Skeletal muscle cell (primary cell): ENCODE measurements at regions not wholly inside any gene's neighbourhood (a gene's known extent, or its start where the extent isn't known, plus 50 kb on each side); places are given as distances from the start of the nearest gene placed in this dataset.

Experiments used
- DNase-seq: peaks from one replicate; pipeline ENCODE4 v3.0.0-alpha.2; 2010; ENCODE audit warnings: low read depth
- H3K4me3 ChIP-seq: 2 replicates; pipeline ENCODE4 v1.5.1; 2011; ENCODE audit warnings: low read depth, mild to moderate bottlenecking, control low read depth, low read length, moderate library complexity

DNA sequence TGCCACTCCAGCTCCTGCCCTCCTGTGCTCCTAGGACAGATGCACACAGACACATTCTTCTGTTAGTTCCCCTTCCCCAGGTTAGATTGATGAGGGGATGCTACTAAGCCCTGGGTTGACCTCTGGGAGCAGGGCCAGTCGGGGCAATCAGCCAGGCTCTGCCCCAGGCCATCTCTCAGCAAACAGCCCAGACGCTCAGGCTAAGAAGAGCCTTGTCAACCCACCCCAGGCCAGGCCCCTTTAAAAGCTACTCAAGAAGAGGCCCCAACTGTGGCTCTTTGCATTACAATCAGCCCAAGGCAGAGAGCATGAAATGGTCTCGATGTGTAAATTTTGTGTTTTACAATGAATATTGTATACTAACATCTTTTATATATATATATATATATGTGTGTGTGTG, 107.4 kb downstream of the TFAP2A start:
- no peak for DNase-seq

DNA sequence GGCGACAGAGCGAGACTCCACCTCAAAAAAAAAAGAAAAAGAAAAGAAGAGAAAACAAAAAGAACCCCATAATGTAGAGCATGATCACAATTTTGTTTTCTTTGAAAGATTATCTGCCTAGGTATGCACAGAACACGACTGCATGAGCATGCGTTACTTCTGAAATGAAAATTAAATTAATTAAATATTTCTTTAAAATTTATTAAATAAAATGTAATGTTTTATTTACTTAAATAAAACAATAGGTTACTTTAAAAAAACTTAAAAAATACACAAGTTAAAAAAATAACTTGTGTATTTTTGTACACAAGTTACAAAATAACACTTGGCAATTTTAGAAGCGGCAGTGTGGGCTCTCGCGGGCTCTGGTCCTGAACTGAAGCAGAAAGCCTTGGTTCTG, 107.8 kb downstream of the TFAP2A start:
- H3K4me3 ChIP-seq, result no peak overlapping the region
- DNase-seq, result no peak

More for the DNA sequence above, 107.4 kb downstream of the TFAP2A start:
- H3K4me3 ChIP-seq, result no peak overlapping the region

DNA sequence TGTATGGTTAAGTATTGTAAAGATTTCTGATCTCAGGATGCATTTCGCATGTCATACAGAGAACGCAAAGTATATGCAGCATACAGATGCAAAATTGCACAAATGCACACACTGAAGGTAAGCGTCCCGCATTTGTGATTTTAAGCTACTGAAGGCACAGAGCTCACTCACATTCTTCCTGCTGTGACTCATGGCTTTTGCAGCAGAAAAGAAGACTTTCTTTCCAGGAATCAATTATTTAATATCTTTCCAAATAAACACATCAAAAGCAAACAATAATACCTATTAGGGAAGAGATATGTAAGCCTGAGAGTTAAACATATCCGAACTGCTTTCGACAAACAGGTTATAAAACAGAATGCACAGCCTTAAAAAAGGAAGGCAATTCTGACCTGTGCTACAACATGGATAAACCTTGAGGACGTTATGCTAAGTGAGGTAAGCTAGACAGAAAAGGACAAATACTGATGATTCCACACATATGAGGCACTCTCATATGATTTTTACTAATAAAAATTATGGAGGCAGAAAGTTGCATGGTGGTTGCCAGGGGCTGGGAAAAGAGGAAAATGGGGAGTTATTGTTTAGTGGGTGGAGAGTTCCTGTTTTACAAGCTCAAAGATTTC, 109.0 kb downstream of the TFAP2A start:
- no peak overlapping the region for H3K4me3 ChIP-seq
- no peak for DNase-seq

DNA sequence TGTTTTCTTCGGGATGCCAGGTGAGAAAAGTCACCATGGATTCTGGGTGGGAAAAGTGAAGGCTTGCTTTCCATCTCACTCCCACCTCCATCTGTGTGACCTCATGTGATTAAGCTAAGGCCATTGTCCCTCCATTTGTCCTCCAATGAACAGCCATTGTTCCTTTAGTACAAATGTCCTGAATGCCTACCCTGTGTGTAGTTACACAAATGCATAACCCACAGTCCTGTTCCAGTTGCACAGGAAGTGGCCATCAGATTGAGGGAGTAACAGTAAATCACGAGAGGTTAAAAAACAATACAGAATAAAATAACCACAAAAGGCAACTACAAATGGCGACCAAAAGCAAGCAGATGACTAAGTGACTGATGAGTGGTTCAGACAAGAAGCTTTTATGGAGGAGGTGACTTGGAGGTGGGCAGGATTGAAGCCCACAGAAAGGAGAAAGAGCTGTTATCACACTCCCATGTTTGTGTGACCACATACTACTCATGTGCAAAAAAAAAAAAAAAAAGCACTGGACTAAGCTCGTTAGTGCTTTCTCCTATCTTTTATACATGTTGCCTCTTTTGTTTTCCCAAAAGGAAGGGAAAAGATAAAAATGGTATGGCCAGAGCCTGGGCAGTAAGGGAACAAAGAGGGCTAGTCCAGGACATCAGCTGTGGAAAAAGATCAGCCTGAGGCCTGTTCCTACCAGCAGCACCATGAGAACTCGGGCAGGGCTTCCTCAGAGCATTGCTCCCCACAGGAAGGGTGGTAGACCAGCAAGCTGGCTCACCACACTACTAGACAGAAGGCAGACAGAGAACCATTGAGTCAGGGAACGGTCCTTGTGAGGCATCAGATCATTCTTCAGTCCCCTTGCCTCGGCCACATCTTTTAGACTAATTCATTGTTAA, 111.0 kb downstream of the TFAP2A start:
- no peak overlapping the region for H3K4me3 ChIP-seq

DNA sequence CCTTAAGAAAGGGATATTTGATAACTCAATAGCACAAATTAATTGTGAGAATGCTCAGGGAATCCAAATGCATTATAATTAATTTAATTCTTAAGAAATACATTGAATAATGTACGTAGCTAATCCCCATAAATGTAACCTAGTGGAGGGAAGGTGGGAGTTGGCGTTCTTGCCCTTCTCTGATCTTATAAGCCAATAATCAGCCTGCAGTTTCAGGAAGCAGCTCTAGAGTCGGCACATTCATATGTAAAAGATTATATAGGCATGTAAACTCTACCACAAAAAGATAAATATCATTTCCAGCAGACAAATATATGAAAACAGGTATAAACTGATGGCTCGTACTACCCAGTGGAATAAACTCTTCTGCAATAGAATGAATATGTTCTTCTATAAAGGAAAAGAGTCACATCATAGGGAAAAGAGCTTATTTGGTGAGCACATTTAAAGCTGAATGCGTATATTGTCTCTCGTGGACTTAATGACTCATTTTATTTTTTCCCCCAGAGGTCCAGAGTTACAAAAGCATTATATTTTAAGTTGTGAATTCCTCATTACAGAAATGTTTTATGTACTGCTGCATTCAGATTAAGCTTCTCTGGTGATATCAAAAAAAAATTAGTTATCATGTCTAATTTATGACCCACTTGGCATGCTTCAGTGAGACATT, 112.2 kb downstream of the TFAP2A start:
- no peak overlapping the region for H3K4me3 ChIP-seq
- DNase-seq, result no peak

More for the DNA sequence above, 111.0 kb downstream of the TFAP2A start:
- DNase-seq, result no peak

DNA sequence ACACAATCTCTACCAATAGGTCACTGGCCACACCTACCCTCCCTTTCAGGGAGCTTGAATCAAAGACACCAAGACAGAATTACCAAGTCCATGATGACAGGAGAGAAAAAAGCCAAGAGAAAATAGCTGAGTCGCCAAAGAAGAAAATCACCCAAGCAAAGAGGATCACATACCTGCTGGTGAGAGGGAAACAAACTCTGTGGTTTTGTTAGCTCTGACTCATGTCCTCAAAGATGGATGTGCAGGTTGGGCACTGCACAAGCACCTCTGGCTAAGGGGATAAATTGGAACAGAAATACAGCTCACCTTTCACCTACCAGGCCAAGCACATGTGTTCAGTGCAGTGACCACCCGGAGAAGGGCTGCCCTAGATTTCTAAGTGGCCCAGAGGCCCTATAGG, 114.8 kb downstream of the TFAP2A start:
- no peak for DNase-seq
- no peak overlapping the region for H3K4me3 ChIP-seq

DNA sequence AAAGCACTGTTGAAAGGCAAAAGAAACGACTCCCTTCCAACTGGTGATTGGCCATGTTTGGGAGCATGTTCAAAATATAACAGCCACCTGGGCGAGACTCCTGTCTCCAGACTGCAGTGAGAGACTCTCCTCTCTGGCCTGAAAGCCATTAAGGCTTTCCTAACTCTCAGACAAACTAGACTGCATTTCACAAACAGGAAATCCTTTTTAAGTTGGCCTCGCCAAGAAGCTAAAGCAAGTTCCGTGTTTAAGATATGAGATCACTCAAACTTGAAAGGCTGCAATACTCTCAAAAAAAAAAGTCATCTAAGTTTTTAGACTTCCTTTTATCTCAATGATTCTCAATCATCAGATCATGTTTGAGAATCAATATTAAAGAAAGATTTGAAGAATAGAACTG, 117.0 kb downstream of the TFAP2A start:
- no peak overlapping the region for H3K4me3 ChIP-seq
- no peak for DNase-seq

DNA sequence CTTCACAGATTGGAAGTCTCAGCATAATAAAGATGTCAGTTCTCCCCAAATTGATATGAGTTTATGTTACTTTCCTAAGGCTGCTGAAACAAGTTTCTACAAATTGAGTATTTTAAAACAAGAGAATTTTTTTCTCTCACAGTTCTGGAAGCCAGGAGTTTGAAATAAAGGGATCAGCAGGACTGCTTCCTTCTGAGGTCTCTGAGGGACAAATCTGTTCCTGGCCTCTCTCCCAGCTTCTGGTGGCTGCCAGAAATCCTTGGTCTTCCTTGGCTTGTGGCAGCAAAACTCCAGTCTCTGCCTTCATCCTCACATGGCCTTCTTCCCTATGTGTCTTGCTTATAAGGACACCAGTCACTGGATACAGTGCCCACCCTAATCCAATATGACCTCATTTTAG, 136.1 kb downstream of the TFAP2A start:
- no peak for DNase-seq
- no peak overlapping the region for H3K4me3 ChIP-seq

DNA sequence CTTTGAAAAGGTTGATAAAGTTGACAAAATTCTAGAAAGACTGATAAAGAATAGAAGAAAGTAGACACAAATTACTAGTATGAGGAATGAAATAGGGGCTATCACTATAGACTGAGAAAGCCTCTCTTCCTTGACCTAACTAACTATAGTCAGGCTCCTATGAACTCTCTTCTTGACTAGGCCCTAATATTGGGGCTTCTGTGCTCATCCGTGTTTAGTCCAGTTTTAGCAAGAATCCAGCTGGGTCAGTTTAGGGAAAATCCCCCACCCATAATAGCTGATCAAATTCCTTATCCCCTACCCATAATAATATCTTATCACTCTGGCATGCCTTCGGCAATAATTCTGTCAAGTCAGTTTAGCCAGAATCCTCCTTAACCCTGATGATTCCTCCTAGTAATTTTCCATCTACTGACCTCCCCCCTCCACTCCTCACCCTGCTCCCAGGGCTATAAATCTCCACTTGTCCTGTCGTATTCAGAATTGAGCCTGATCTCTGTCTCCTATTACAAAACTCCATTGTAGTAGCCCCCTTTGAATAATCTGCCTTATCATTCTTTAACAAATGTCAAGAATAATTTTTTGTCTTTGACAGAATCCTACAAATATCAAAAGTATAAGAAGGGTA, 138.1 kb downstream of the TFAP2A start:
- H3K4me3 ChIP-seq, result no peak overlapping the region
- DNase-seq, result no peak

DNA sequence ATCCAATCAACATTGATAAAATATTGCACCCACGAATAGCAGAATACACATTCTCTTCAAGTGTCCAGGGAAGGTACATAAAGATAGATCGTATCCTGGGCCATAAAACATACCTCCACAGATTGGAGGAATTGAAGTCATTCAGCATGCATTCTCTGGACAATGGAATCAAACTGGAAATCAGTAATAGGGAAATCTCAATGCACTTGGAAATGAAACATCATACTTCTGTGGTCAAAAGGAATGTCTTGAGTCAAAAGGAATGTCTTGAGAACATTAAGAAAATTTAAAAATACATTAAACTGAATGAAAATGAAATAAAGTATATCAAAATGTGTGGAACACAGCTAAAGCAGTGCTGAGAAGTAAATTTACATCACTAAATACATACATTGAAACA, 138.8 kb downstream of the TFAP2A start:
- no peak overlapping the region for H3K4me3 ChIP-seq
- DNase-seq, result no peak

DNA sequence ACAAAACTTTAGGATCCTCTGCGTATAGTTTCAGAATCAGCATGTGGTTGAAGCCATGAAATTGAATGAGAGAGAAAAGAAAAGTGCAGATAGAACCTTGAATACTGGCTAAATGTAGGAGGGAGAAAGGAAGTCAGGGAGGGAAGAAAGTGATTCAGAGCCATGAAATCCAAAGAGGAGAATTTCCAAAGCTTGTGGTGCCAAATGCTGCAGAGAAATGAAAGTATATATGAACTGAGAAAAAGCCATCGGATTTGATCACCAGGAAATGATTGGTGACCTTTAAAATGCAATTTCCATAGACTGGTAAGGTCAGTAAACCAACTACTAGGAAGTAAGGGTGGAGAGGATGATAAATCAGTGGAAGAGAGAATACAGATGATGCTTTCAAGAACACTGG, 142.3 kb downstream of the TFAP2A start:
- DNase-seq, result no peak
- H3K4me3 ChIP-seq, result no peak overlapping the region

DNA sequence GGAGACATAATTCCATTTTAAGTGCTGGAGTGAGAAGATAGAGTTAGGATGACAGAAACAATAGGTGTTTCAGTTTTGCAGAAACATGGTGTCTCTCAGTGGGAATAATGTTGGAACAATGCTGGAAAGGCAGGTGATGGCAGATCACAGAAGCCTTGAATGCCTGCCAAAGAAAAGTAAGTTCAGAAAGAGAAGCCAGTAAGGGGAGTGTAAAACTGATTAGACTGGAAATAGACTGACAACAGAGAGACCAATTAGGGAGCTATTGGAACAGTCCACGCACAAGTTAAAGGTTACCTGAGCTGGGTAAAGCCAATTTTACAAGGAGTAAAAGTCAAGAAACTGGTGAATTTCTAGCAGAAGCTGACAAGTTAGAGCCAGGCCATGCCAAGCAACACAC, 142.9 kb downstream of the TFAP2A start:
- no peak for DNase-seq
- H3K4me3 ChIP-seq, result no peak overlapping the region

DNA sequence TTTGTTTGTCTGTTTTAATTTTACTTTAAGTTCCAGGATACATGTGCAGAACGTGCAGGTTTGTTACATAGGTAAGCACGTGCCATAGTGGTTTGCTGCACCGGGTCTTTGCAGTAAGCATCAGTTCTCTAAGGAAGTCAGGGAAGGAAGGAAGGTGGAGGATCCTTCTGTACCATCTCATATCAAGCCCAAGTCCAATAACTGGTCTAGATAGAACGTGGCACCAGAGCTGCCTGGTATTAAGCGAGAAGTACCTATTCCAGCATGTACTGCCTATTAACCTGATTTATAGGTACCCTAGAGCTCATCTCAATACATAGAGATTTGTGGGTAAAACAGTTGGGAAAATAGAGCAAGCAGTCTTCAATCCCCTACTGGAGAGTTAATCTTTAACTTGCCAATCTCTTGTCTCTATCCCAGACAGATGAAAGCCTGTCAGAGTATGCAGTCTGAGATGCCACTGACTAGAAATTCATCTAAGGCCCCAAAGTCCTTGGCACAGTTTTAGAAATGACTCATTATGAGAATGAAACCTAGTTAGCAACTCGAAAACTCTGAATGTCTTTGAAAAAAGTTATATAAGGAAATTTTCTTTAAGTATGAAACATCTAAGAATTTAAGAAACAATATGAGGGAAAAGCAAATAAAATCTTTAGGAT, 144.9 kb downstream of the TFAP2A start:
- no peak overlapping the region for H3K4me3 ChIP-seq
- DNase-seq, result no peak

DNA sequence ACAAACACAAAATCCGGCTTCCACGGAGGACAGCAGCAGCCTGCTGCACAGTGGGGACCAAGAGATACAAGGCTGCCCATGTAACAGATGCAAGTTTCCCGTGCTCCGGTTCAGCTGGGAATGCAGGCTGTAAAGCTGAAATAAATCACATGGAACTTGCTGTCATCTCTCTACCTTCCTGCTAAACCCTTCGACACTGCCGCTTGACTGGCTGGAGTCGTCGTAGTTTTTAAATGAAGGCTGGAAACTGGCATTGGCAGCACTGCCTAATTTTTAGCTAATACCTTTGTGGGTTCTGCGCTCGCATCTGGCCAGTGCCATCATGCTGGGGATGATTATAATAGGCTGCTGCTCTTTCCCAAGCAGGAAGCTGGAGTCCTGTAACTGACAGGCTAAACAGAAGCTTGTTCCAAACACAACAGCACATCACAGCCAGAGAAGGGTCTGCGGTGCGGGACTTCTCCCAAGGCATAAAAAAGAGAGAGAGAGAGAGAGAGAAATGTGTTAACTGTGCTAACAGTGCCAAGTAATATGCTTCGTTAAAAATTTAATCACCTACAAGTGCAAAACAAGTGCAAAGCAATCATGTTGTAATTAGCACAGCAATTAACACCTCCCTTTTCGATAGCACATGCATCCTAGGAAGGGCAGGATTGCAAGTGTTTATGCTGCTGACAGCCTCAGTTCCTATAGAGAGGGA, 146.1 kb downstream of the TFAP2A start:
- DNase-seq, result no peak
- H3K4me3 ChIP-seq, result no peak overlapping the region

DNA sequence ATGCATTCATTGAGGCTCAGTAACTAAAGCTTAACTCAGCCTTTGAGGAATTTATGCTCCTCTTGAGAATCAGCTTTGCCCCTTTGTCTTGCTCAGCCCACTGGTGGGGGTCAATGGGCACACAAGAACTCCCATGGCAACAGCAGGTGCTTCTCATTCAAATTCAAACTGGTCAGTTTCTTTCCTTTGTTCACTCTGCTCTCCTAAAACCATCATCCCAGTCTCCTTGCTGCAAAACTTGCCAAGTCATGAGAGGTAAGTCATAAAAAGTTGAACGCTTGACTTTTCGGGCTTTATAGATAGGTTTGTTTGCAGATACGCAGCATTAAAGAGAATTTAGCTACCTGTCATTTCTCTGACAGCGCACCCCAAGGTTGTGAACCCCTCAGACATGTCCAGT, 146.8 kb downstream of the TFAP2A start:
- DNase-seq, result no peak
- H3K4me3 ChIP-seq, result no peak overlapping the region

DNA sequence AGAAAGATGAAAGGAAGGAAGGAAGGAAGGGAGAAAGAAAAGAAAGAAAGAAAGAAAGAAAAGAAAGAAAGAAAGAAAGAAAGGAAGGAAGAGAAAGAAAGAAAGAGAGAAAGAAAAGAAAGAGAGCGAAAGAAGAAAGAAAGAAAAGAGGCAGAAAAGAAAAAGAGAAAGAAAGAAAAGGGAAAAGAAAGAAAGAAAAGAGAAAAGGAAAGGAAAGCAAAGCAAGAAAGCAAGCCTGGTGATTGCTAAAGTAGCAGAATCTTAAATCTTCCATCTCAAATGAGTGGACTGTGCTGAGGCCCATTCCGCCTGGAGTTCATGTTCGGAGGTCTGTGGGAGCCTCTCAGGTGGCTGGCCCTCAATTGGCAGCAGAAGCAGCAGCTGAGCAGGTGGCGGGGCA, 148.4 kb downstream of the TFAP2A start:
- DNase-seq, result no peak
- no peak overlapping the region for H3K4me3 ChIP-seq

DNA sequence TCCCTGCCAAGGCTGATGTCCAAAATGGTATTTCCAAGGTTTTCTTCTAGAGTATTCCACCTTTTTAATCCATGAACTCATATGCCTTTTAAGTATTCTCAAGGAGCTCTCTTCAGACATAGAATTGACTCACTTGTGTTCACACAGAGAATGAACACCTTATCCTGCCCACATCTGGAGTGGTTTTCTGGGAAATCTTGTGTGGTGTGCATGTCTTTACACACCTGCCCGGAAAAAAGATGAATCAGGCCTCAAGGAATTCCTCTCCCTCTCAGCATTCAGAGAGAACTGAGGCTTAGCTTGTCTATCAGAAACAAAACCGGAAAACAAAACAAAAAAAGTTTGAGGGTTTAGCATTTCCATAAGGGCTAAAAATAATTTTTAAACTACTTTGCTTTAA, 148.8 kb downstream of the TFAP2A start:
- DNase-seq, result no peak
- H3K4me3 ChIP-seq, result no peak overlapping the region

DNA sequence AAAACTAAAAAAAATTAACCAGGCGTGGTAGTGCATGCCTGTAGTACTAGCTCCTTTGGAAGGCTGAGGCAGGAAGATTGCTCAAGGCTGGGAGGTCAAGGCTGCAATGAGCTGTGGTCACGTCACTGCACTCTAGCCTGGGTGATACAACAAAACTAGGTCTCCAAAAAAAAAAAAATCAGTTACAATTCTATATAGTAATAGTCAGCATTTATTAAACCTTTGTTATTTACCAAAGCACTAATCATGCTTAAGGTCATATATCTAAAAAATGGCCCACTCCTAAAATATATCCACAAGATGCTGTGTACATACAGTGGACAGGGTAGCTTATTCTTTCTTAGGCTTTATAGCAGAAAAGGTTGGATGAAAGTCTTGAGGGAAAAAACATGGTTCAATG, 152.4 kb downstream of the TFAP2A start:
- H3K4me3 ChIP-seq, result no peak overlapping the region
- DNase-seq, result no peak

DNA sequence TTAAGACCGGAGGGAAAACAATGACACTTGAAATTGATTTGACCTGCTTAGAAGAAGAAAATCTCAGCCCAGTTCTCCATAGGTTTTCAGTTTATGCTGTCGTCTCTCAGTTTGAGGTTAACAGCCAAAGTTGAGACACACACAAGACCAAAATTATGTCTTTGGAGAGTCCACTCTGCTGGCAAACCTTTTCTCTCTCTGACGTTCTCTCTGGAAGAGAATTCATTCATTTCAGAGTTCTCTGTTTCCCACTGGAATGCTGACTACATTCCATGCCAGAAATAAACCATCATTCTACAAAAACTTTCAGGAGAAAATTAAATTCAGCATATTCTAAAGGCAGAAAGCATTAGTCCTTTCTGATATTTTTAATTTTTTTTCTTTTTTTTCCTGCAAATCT, 155.2 kb downstream of the TFAP2A start:
- no peak overlapping the region for H3K4me3 ChIP-seq
- no peak for DNase-seq
